NCI-H1092 treated with DMSO at 0.1 percent for 48 hours (cell line): ENCODE measurements at regions not wholly inside any gene's neighbourhood (a gene's known extent, or its start where the extent isn't known, plus 50 kb on each side); places are given as distances from the start of the nearest gene placed in this dataset.
A peak's percentile ranks its signal among the peaks of the same experiment; 100 is the strongest.

Experiments
- DNase-seq: peaks from one replicate; lab custom pipeline; 2025; lab: John Stamatoyannopoulos, UW

DNA sequence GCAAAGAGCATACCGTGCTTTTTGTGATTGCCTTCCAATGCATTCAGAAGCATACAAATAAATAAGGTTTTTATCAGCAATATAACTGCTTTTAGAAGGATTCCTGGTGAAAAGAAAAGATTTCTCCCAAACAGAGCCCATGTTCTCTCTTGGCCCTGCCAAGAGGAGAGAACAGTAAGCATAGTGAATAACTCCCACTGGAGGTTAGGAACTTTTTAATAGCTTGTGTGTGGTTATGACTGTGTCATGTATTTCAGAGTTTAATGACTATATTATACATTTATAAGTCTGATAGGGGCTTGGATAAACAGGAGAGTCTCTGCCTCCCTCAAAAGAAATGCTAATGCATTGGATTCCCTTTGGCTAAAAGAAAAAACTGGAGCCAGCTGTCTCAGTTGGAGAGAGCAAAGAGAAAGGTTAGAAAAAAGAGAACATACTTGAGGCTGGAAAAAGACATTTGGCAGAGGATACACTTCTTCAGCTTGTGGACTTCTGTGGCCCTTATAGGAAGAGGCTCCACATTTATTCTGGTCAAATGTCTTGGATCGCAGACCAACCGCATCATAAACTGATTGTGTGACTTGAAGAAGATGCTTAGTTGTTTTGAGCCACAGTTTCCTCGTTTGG is 63.0 kb upstream of the SPRED2 start:
- no peak for DNase-seq

DNA sequence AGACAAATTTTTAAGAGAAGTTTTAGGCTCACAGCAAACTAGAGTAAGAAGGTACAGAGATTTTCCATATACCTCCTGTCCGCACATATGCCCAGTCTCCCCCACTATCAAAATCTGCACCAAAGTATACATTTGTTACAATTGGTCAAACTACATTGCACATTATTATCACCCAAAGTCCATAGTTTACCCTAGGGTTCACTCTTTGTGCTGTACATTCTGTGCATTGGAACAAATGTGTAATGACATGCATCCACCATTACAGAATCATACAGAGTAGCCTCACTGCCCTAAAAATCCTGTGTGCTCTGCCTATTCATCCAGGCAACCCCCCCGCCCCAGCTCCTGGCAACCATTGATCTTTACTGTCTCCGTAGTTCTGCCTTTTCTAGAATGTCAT is 61.7 kb upstream of the SPRED2 start:
- DNase-seq: no peak

DNA sequence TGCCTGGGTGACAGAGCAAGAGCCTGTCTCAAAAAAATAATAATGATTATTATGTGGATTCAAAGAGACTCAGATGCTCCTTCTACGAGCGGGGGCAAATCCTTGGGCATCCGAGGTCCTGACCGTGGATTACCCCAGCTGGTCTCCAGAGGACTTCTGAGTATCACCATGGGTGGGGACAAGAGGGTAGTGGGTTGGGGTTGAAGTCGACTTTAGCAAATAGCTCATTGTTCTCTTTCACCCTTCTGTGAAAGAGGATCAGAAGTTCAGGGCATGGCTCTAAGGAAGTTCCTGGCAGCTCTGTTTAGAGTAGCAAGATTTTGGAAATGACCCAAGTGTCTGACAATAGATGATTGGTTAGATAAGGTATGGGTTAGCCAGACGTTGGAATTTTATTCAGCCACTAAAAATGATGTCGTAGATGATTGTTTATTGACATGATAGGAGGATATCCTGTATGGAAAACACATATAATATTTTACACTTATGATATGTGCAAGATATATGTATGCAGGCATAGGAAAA is 59.0 kb upstream of the SPRED2 start:
- no peak for DNase-seq

DNA sequence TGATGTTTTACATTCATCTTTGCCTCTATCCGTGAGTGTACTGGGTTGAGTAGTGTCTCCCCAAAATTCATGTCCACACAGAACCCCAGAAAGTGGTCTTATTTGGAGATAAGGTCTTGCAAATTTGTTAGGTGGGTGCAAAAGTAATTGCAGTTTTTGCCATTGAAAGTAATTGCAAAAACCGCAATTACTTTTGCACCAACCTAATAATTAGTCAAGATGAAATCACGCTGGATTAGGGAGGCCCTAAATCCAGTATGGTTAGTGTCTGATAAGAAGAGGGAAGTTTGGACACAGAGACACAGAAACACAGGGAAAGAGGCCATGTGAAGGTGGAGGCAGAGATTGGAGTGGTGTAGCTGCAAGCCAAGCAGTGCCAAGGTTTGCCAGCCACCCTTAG is 57.8 kb upstream of the SPRED2 start:
- no peak for DNase-seq

DNA sequence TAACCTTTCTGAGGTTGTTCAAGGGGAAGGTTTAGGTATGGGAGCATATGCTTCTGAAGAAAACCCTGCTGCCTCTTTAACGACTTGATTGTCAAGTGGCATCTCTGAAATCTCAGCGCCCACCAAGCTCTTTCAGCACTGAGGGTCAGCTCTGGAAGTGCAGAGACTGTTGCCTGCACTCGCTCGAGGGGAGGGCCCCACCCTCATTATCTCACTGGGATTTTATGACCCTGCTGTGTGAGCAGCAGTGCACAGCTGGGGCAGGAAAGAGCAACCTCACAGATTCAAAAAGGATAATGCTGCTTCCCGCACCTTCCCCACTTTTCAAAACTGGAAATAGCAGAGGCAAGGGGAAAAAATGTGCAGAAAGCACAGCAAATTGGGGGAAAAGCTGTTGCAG is 56.9 kb upstream of the SPRED2 start:
- no peak for DNase-seq

DNA sequence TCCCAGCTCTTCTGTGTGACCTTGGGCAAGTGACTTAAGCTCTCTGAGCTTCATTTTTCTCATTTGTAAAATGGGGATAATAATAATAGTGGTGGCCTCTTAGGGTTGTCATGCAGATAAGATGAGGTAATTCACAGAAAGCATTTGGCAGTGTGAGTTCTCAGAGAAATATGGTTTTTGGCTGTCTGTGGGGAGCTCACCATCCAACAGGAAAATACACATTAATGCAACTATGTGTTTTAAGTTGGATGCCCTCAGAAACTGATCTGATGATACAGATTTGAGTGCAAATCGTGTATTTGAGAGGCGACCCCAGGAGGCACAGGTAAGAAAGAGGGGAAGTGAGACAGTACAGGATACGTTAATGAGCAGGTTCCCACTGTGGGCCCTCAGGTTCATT is 56.1 kb upstream of the SPRED2 start:
- no peak for DNase-seq

DNA sequence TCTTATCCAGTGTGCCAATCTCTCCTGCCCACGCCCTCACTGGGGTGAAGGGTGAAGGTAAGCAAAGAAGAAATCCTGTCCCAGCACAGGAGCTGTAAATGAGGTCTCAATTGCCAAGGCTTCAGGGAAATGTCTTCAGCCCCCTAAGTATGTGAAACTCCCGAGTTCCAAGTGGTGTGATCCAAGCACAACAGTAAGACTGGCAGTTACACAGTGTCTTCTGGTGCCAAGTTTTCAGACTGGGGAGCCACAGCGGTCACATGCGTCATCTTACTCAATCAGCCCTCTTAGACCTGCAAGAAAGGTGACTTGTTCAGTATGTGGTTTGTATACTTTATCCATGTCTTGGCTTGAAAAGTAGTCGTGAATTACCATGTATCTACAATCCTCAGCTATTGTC is 55.0 kb upstream of the SPRED2 start:
- no peak for DNase-seq

DNA sequence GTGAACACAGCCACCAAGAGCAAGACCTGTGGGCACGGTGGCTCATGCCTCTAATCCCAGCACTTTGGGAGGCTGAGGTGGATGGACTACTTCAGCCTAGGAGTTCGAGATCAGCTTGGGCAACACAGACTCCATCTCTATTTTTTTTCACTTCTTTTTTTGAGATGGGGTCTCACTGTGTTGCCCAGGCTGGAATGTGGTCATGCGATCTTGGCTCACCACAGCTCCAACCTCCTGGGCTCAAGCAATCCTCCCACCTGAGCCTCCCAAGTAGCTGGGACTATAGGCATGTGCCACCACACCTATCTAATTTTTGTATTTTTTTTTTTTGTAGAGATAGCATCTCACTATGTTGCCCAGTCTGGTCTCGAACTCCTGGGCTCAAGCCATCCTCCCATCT is 54.4 kb upstream of the SPRED2 start:
- no peak for DNase-seq

DNA sequence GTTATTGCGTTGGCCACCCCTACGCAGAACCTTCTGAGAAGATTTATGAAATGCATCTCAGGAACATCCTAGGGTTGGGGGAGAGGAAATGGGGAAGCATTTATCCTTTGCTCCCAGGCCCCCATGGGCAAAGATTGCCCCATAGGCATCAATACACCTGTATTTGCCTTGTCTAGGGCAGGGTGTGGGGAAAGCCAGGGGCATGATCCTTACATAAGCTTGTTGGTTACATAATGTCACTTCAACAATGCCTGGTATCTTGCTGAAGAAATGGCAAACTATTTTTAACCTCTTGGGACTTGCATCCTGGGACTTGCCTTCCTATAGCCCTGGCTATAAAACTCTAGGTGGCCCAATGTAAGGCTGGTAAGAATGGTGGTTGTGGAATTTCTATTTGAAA is 53.9 kb upstream of the SPRED2 start:
- no peak for DNase-seq

DNA sequence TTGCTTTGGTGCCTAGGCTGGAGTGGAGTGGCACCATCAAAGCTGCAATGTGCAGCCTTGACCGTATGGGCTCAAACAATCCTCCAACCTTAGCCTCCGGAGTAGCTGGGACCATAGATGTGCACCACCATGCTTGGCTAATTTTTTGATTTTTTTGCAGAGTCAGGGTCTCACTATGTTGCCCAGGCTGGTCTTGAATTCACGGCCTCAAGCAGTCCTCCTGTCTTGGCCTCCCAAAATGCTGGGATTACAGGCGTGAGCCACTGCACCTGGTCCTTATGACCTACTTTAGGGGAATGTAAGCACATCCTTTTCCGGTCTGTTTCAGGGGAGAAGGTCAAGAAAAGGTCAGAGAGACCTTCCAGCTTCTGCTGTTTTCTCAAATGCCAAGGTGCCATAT is 53.4 kb upstream of the SPRED2 start:
- DNase-seq: no peak

DNA sequence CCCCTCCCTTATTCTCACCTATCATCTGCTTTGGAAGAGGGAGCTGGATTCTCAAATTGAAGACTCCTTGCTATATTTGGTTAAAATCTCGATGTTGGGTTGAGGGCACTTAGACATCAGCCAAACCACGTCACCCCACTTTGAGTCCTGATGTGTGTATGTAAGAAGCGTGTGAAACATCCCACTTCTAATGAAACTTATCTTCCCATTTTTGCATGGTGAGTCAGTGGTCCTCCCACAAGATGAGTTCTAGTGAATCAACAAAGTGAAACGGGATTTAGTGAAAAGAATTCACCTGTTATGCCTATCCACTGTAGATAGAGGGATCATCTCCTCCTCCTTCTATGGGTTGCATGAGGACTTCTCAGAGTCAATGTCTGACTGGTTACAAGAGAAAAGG is 51.4 kb upstream of the SPRED2 start:
- no peak for DNase-seq

DNA sequence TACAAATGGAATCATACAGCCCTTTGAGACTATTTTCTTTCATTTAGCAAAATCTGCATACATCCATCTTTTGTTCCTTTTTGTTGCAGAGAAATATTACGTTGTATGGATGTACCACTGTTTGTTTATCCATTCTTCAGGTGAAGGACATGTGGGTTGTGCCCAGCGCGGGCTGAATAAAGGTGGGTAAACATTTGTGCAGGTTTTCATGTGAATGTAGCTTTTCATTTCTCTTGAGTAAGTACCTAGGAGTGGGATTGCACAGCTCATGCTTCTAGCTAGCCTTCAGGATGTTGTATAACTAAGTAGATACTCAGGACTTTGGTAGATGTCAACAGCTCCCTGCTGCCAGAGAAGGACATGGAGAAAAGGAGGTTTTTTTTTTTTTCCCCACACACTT is 50.6 kb upstream of the SPRED2 start:
- DNase-seq: peak; percentile 15
